SK-N-MC (cell line): ENCODE measurements at regions not wholly inside any gene's neighbourhood (a gene's known extent, or its start where the extent isn't known, plus 50 kb on each side); places are given as distances from the start of the nearest gene placed in this dataset.

Experiments used
- EZH2 ChIP-seq: fragments of 200-600 bp; sonication (generic); IDR thresholded peaks from one replicate; pipeline ENCODE4 v1.6.1; 2017; ENCODE audit warnings: antibody characterized with exemption
- FOXP2 ChIP-seq: optimal IDR thresholded peaks from 2 replicates; pipeline ENCODE3; 2011; ENCODE audit warnings: mild to moderate bottlenecking, moderate library complexity; ENCODE audit not compliant: insufficient read depth; ENCODE audit errors: extremely low read length, control extremely low read depth
- POLR2AphosphoS5 ChIP-seq: IDR thresholded peaks from 2 replicates; pipeline ENCODE4 v1.6.1; 2012; ENCODE audit warnings: mild to moderate bottlenecking, low read depth, low read length, borderline replicate concordance

DNA sequence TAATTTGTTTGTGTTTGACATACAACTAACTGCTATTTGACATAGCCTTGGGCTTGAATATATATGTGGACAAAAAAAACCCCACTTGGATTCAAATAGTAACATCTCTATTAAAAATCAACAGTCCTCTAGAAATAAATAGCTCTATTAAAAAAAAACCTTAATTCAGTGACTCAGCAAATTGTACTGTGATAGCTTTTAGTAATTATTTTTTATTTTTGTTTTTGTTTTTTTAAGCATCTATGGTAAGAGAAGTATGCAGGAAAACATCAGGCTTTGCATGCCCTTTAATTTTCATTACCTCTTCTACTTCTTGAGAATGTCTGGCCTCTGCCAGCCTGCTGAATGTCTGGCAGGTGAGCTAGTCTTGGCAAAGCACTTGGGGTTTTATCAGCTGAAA lies 300.7 kb downstream of the NPR3 start:
- TF ChIP-seq EZH2: no peak
- no peak for TF ChIP-seq POLR2AphosphoS5
- no peak for TF ChIP-seq FOXP2
